ENCODE measurements at regions not wholly inside any gene's neighbourhood (a gene's known extent, or its start where the extent isn't known, plus 50 kb on each side); places are given as distances from the start of the nearest gene placed in this dataset.

- no peak for DNase-seq
- Histone ChIP-seq H3K79me1 (ENCODE audit: low read length) (no peaks in the 10 kb centered on the region), H3K36me3 (ENCODE audit: control insufficient read depth, insufficient read depth, low read length) (no peaks in the 10 kb centered on the region), H4K8ac (ENCODE audit: low read depth, low read length) (no peak overlapping the region), H3K18ac (ENCODE audit: low read length) (no peak overlapping the region), H3K27me3 (ENCODE audit: insufficient read depth, low read length, poor library complexity) (no peaks in the 10 kb centered on the region), H3K79me2 (ENCODE audit: control insufficient read depth, insufficient read depth, low read length) (no peaks in the 10 kb centered on the region), H3K4me2 (ENCODE audit: low read length) (no peak overlapping the region), H3K56ac (ENCODE audit: low read length) (no peak overlapping the region), H2BK5ac (ENCODE audit: low read length) (no peak overlapping the region), H4K5ac (ENCODE audit: low read length) (no peak overlapping the region), H3K9ac (ENCODE audit: low read length) (no peak overlapping the region), H3K23ac (ENCODE audit: low read length) (no peak overlapping the region), H2BK15ac (replicated peaks; ENCODE audit: low read depth) (no peak overlapping the region), H3K27ac (ENCODE audit: low read depth, low read length) (no peak overlapping the region), H2AK5ac (ENCODE audit: low read length) (no peak overlapping the region), H3K4ac (ENCODE audit: low read depth, low read length) (no peak overlapping the region), H3K4me3 (ENCODE audit: low read length) (no peak overlapping the region), H2BK120ac (ENCODE audit: low read depth, low read length) (no peak overlapping the region), H3K4me1 (ENCODE audit: control insufficient read depth, low read depth, low read length) (no peaks in the 10 kb centered on the region)
- WGBS (ENCODE audit: extremely low coverage, insufficient coverage, low lambda C conversion rate) = no CpG with 5 or more reads among the region's 1 CpG
These were observed 170.8 kb upstream of the GMDS start for GRCh38 chr6:2416128-2416712.

GRCh38 chr6:2414885-2415547 is 169.6 kb upstream of the GMDS start:
- Histone ChIP-seq H3K79me1 (ENCODE audit: low read length) (no peaks in the 10 kb centered on the region), H4K5ac (ENCODE audit: low read length) (no peak overlapping the region), H3K9ac (ENCODE audit: low read length) (no peak overlapping the region), H3K56ac (ENCODE audit: low read length) (no peak overlapping the region), H3K27ac (ENCODE audit: low read depth, low read length) (no peak overlapping the region), H2BK15ac (replicated peaks; ENCODE audit: low read depth) (no peak overlapping the region), H3K18ac (ENCODE audit: low read length) (no peak overlapping the region), H3K23ac (ENCODE audit: low read length) (no peak overlapping the region), H4K8ac (ENCODE audit: low read depth, low read length) (no peak overlapping the region), H3K4me2 (ENCODE audit: low read length) (no peak overlapping the region), H3K27me3 (ENCODE audit: insufficient read depth, low read length, poor library complexity) (no peaks in the 10 kb centered on the region), H2AK5ac (ENCODE audit: low read length) (no peak overlapping the region), H3K4me3 (ENCODE audit: low read length) (no peak overlapping the region), H3K79me2 (ENCODE audit: control insufficient read depth, insufficient read depth, low read length) (no peaks in the 10 kb centered on the region), H3K36me3 (ENCODE audit: control insufficient read depth, insufficient read depth, low read length) (no peaks in the 10 kb centered on the region), H3K4ac (ENCODE audit: low read depth, low read length) (no peak overlapping the region), H3K4me1 (ENCODE audit: control insufficient read depth, low read depth, low read length) (no peaks in the 10 kb centered on the region), H2BK120ac (ENCODE audit: low read depth, low read length) (no peak overlapping the region), H2BK5ac (ENCODE audit: low read length) (no peak overlapping the region)
- no peak for DNase-seq
- WGBS (ENCODE audit: extremely low coverage, insufficient coverage, low lambda C conversion rate) = no CpG with 5 or more reads among the region's 19 CpGs

DNA sequence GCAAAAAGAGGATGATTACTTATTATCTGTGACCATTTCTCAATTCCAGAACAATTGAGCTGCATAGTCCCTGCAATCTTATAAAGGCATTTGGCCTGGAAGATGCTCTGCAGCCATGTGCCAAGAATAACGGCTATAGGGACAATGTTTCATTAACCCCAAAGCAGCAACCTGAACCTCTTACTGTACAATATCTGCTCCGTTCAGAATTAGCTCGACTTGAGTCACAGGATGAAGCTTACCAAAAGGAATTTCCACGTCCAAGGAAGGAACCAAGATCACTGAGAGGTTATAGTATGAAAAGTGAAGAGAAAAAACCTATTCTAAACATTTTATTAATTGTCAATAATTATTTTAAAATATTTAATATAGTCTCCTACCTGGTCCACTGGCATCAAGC is 167.3 kb upstream of the GMDS start:
- Histone ChIP-seq H2BK120ac (ENCODE audit: low read depth, low read length) (no peak overlapping the region), H3K27me3 (ENCODE audit: insufficient read depth, low read length, poor library complexity) (no peaks in the 10 kb centered on the region), H3K4me3 (ENCODE audit: low read length) (no peak overlapping the region), H3K4me1 (ENCODE audit: control insufficient read depth, low read depth, low read length) (no peaks in the 10 kb centered on the region), H2BK15ac (replicated peaks; ENCODE audit: low read depth) (no peak overlapping the region), H2AK5ac (ENCODE audit: low read length) (no peak overlapping the region), H3K4me2 (ENCODE audit: low read length) (no peak overlapping the region), H3K4ac (ENCODE audit: low read depth, low read length) (no peak overlapping the region), H3K18ac (ENCODE audit: low read length) (no peak overlapping the region), H3K9ac (ENCODE audit: low read length) (no peak overlapping the region), H3K56ac (ENCODE audit: low read length) (no peak overlapping the region), H3K36me3 (ENCODE audit: control insufficient read depth, insufficient read depth, low read length) (no peaks in the 10 kb centered on the region), H3K79me1 (ENCODE audit: low read length) (no peaks in the 10 kb centered on the region), H4K8ac (ENCODE audit: low read depth, low read length) (no peak overlapping the region), H4K5ac (ENCODE audit: low read length) (no peak overlapping the region), H3K27ac (ENCODE audit: low read depth, low read length) (no peak overlapping the region), H3K23ac (ENCODE audit: low read length) (no peak overlapping the region), H3K79me2 (ENCODE audit: control insufficient read depth, insufficient read depth, low read length) (no peaks in the 10 kb centered on the region), H2BK5ac (ENCODE audit: low read length) (no peak overlapping the region)
- WGBS (ENCODE audit: extremely low coverage, insufficient coverage, low lambda C conversion rate) = no CpG with 5 or more reads among the region's 4 CpGs
- DNase-seq = no peak

DNA sequence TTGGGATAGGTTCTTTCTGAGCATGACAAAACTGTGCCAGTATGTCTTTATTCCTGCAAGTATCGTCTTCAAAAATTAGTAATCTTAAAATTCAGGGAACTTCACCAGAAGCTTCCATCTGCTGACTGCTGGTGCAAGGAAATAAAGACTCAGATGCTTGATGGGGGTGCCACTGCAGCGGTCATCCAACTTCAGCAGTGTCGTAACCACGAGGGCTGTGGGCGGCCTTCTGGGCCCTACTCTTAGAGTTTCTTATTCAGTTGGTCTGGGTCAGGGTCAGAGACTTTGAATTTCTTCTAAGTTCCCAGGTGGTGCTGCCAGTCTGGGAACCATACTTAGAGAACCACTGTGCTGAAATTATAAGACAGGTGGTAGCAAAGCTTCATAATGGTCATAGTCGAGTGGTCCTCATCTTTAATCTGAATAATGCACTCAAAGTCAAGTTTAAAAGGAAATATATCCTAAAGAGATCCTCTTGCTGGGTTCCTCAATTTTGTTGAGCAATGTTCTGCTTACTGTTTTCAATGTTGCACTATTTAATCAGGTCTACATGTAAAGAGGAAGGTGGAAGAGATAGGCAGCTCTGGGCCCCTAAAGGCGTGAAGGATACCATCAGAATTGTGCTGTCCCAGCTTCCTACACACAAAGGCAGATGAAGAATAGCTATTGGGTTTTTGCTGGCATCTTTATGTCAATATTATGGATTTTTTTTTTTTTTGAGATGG is 165.4 kb upstream of the GMDS start:
- Histone ChIP-seq H3K4me3 (ENCODE audit: low read length) (no peak overlapping the region), H2BK15ac (replicated peaks; ENCODE audit: low read depth) (no peak overlapping the region), H3K79me2 (ENCODE audit: control insufficient read depth, insufficient read depth, low read length) (no peaks in the 10 kb centered on the region), H2BK5ac (ENCODE audit: low read length) (no peak overlapping the region), H3K4me2 (ENCODE audit: low read length) (no peak overlapping the region), H2BK120ac (ENCODE audit: low read depth, low read length) (no peak overlapping the region), H3K36me3 (ENCODE audit: control insufficient read depth, insufficient read depth, low read length) (no peaks in the 10 kb centered on the region), H3K79me1 (ENCODE audit: low read length) (no peaks in the 10 kb centered on the region), H4K5ac (ENCODE audit: low read length) (no peak overlapping the region), H3K23ac (ENCODE audit: low read length) (no peak overlapping the region), H3K18ac (ENCODE audit: low read length) (no peak overlapping the region), H3K4me1 (ENCODE audit: control insufficient read depth, low read depth, low read length) (no peaks in the 10 kb centered on the region), H3K56ac (ENCODE audit: low read length) (no peak overlapping the region), H2AK5ac (ENCODE audit: low read length) (no peak overlapping the region), H3K27ac (ENCODE audit: low read depth, low read length) (no peak overlapping the region), H3K27me3 (ENCODE audit: insufficient read depth, low read length, poor library complexity) (no peaks in the 10 kb centered on the region), H3K9ac (ENCODE audit: low read length) (no peak overlapping the region), H3K4ac (ENCODE audit: low read depth, low read length) (no peak overlapping the region), H4K8ac (ENCODE audit: low read depth, low read length) (no peak overlapping the region)
- DNase-seq = no peak
- WGBS (ENCODE audit: extremely low coverage, insufficient coverage, low lambda C conversion rate) = no CpG with 5 or more reads among the region's 7 CpGs

GRCh38 chr6:2407525-2407924 is 162.1 kb upstream of the GMDS start:
- Histone ChIP-seq H4K8ac (ENCODE audit: low read depth, low read length) (no peak overlapping the region), H2AK5ac (ENCODE audit: low read length) (no peak overlapping the region), H3K23ac (ENCODE audit: low read length) (no peak overlapping the region), H3K56ac (ENCODE audit: low read length) (no peak overlapping the region), H3K36me3 (ENCODE audit: control insufficient read depth, insufficient read depth, low read length) (no peaks in the 10 kb centered on the region), H2BK15ac (replicated peaks; ENCODE audit: low read depth) (no peak overlapping the region), H3K9ac (ENCODE audit: low read length) (no peak overlapping the region), H4K5ac (ENCODE audit: low read length) (no peak overlapping the region), H3K79me2 (ENCODE audit: control insufficient read depth, insufficient read depth, low read length) (no peaks in the 10 kb centered on the region), H3K4ac (ENCODE audit: low read depth, low read length) (no peak overlapping the region), H3K79me1 (ENCODE audit: low read length) (no peaks in the 10 kb centered on the region), H3K27ac (ENCODE audit: low read depth, low read length) (no peak overlapping the region), H2BK120ac (ENCODE audit: low read depth, low read length) (no peak overlapping the region), H3K4me2 (ENCODE audit: low read length) (no peak overlapping the region), H3K27me3 (ENCODE audit: insufficient read depth, low read length, poor library complexity) (no peaks in the 10 kb centered on the region), H2BK5ac (ENCODE audit: low read length) (no peak overlapping the region), H3K18ac (ENCODE audit: low read length) (no peak overlapping the region), H3K4me3 (ENCODE audit: low read length) (no peak overlapping the region), H3K4me1 (ENCODE audit: control insufficient read depth, low read depth, low read length) (no peaks in the 10 kb centered on the region)
- DNase-seq = no peak

Measured in mesendoderm (in vitro differentiated cells).